DND-41 (cell line): ENCODE measurements at regions not wholly inside any gene's neighbourhood (a gene's known extent, or its start where the extent isn't known, plus 50 kb on each side); places are given as distances from the start of the nearest gene placed in this dataset.

Experiments used
- ATAC-seq: fragments of 200-7000 bp; cut with Tn5 transposase; 3 replicates; pipeline ENCODE4 v1.9.1; 2021; ENCODE audit warnings: low read depth; ENCODE audit not compliant: insufficient read depth
- DNase-seq: peaks from one replicate; pipeline ENCODE4 v3.0.0-alpha.2; 2020
- H2AFZ ChIP-seq: 2 replicates; pipeline ENCODE4 v1.6.0; 2012; ENCODE audit warnings: low read depth, low read length
- H3K27ac ChIP-seq: 2 replicates; pipeline ENCODE4 v1.5.1; 2012; ENCODE audit warnings: low read length, inconsistent platforms
- H3K27me3 ChIP-seq: fragments of 200-600 bp; sonication (generic); 2 replicates; pipeline ENCODE4 v1.6.0; 2012; ENCODE audit warnings: low read length, mild to moderate bottlenecking, inconsistent platforms; ENCODE audit not compliant: insufficient read depth, poor library complexity
- H3K36me3 ChIP-seq: 2 replicates; pipeline ENCODE4 v1.5.1; 2012; ENCODE audit warnings: low read length, inconsistent platforms; ENCODE audit not compliant: insufficient read depth
- H3K4me1 ChIP-seq: 2 replicates; pipeline ENCODE4 v1.5.1; 2012; ENCODE audit warnings: mild to moderate bottlenecking, low read length; ENCODE audit not compliant: insufficient read depth
- H3K4me2 ChIP-seq: 2 replicates; pipeline ENCODE4 v1.6.0; 2012; ENCODE audit warnings: mild to moderate bottlenecking, moderate library complexity, low read length, inconsistent platforms; ENCODE audit not compliant: insufficient read depth
- H3K4me3 ChIP-seq, 2 experiments: fragments of 200-600 bp in 1 of 2; shearing (Covaris generic) in 1 of 2; 2 replicates each; pipeline ENCODE4 v1.5.1; 2012 to 2016; ENCODE audit warnings: inconsistent platforms in 2 of 2, low read length in 2 of 2, mild to moderate bottlenecking in 2 of 2, low read depth in 1 of 2, moderate library complexity in 1 of 2
- H3K79me2 ChIP-seq: 2 replicates; pipeline ENCODE4 v1.6.0; 2012; ENCODE audit warnings: low read length, inconsistent platforms; ENCODE audit not compliant: insufficient read depth
- H3K9ac ChIP-seq: 2 replicates; pipeline ENCODE4 v1.6.0; 2012; ENCODE audit warnings: low read depth, mild to moderate bottlenecking, inconsistent platforms, low read length, moderate library complexity
- H3K9me3 ChIP-seq: 2 replicates; pipeline ENCODE4 v1.5.1; 2012; ENCODE audit warnings: low read length, moderate library complexity, mild to moderate bottlenecking, inconsistent platforms; ENCODE audit not compliant: insufficient read depth, severe bottlenecking
- H4K20me1 ChIP-seq: 2 replicates; pipeline ENCODE4 v1.6.0; 2012; ENCODE audit warnings: low read length; ENCODE audit not compliant: insufficient read depth
- CTCF ChIP-seq: IDR thresholded peaks from 2 replicates; pipeline ENCODE4 v1.5.1; 2012; ENCODE audit warnings: borderline replicate concordance, low read length, moderate library complexity, mild to moderate bottlenecking; ENCODE audit not compliant: poor library complexity, severe bottlenecking; ENCODE audit errors: extremely low read depth
- EZH2 ChIP-seq: IDR thresholded peaks from 3 replicates; pipeline ENCODE4 v1.6.1; 2012; ENCODE audit warnings: borderline replicate concordance, low read depth, mild to moderate bottlenecking, moderate library complexity, low read length, inconsistent platforms; ENCODE audit not compliant: severe bottlenecking

GRCh38 chr5:8848997-8849594 lies 696.8 kb downstream of the SEMA5A start:
- no peaks in the 10 kb centered on the region for H3K9me3 ChIP-seq
- no peaks in the 10 kb centered on the region for H3K36me3 ChIP-seq
- H2AFZ ChIP-seq, result no peak overlapping the region
- H3K4me1 ChIP-seq, result peaks cover 6% of the 10 kb centered on the region; the same call in 1 of the 2 replicates
- no peak overlapping the region for H3K9ac ChIP-seq
- no peaks in the 10 kb centered on the region for H4K20me1 ChIP-seq
- H3K27ac ChIP-seq, result no peak overlapping the region
- H3K79me2 ChIP-seq, result no peaks in the 10 kb centered on the region
- DNase-seq (no peak), ATAC-seq (no peak)
- no peaks in the 10 kb centered on the region for H3K27me3 ChIP-seq
- TF ChIP-seq EZH2 (no peak), CTCF (no peak)
- no peak overlapping the region for H3K4me2 ChIP-seq
- no peak overlapping the region for H3K4me3 ChIP-seq

- no peaks in the 10 kb centered on the region for H3K36me3 ChIP-seq
- no peaks in the 10 kb centered on the region for H4K20me1 ChIP-seq
- no peak for DNase-seq
- TF ChIP-seq EZH2, result no peak
- peak; percentile 5 for TF ChIP-seq CTCF
- no peak overlapping the region for H3K27ac ChIP-seq
- H3K27me3 ChIP-seq, result no peaks in the 10 kb centered on the region
- H3K79me2 ChIP-seq, result no peaks in the 10 kb centered on the region
- no peak; the same call in 2 of the 3 replicates for ATAC-seq
- H3K4me3 ChIP-seq, result no peak overlapping the region
- H3K9ac ChIP-seq, result no peak overlapping the region
- no peak overlapping the region for H3K4me2 ChIP-seq
- H3K4me1 ChIP-seq, result no peaks in the 10 kb centered on the region
- H2AFZ ChIP-seq, result no peak overlapping the region
- H3K9me3 ChIP-seq, result no peaks in the 10 kb centered on the region
Observed at GRCh38 chr5:8851101-8851500, 694.8 kb downstream of the SEMA5A start.

GRCh38 chr5:8857051-8857450 lies 688.8 kb downstream of the SEMA5A start:
- Histone ChIP-seq H3K9ac (no peak overlapping the region), H3K9me3 (no peaks in the 10 kb centered on the region), H3K4me1 (no peaks in the 10 kb centered on the region), H3K79me2 (no peaks in the 10 kb centered on the region), H3K27ac (no peak overlapping the region), H3K4me2 (no peak overlapping the region), H4K20me1 (no peaks in the 10 kb centered on the region), H3K4me3 (no peak overlapping the region), H3K36me3 (no peaks in the 10 kb centered on the region), H3K27me3 (no peaks in the 10 kb centered on the region), H2AFZ (no peak overlapping the region)
- ATAC-seq (no peak), DNase-seq (no peak)
- TF ChIP-seq CTCF, result no peak
- no peak for TF ChIP-seq EZH2
